Nephron progenitor cell (in vitro differentiated cells): ENCODE measurements at regions not wholly inside any gene's neighbourhood (a gene's known extent, or its start where the extent isn't known, plus 50 kb on each side); places are given as distances from the start of the nearest gene placed in this dataset.
"Not testable (repeated sequence)": the region's sequence is repeated elsewhere in the genome, so short reads cannot be mapped to it uniquely, and the experiment has no call there.

Experiments
- DNase-seq: peaks from one replicate; pipeline ENCODE4 v3.0.0; 2021
- H3K27ac Mint-ChIP-seq: 2 replicates; pipeline ENCODE4 v1.8.0; 2021; ENCODE audit warnings: mild to moderate bottlenecking, moderate library complexity, mixed read lengths
- H3K27me3 Mint-ChIP-seq: 2 replicates; pipeline ENCODE4 v1.8.0; 2021; ENCODE audit warnings: mild to moderate bottlenecking, low read depth, mixed read lengths; ENCODE audit not compliant: poor library complexity
- H3K36me3 Mint-ChIP-seq: 2 replicates; pipeline ENCODE4 v1.8.0; 2021; ENCODE audit warnings: low read depth, mixed read lengths
- H3K4me1 Mint-ChIP-seq: 2 replicates; pipeline ENCODE4 v1.8.0; 2021; ENCODE audit warnings: mixed read lengths
- H3K4me3 Mint-ChIP-seq: 2 replicates; pipeline ENCODE4 v1.8.0; 2021; ENCODE audit warnings: mild to moderate bottlenecking, moderate library complexity, mixed read lengths
- H3K9me3 Mint-ChIP-seq: 2 replicates; pipeline ENCODE4 v1.8.0; 2021; ENCODE audit warnings: mild to moderate bottlenecking, moderate library complexity, mixed read lengths
- TF ChIP-seq, protein P1 (sequence below): fragments of 200-600 bp; sonication (generic); IDR thresholded peaks from 2 replicates; pipeline ENCODE4 v1.5.0; 2021; ENCODE audit warnings: antibody characterized with exemption

DNA sequence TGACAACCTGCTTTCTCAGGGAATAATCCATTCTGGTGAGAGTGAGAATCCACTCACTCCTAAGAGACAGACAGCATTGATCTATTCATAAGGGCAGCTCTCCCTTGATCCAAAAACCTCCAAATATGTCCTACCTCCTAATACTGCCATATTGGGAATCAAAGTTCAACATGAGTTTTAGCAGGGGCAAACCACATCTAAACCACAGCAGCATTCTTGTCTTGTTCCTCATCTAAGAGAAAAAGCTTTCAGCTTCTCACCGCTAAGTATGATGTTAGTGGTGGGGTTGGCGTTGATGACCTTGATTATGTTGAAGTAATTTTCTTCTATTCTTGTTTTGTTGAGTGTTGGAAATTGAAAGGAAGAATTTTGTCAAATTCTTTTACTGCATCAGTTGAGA is 69.6 kb downstream of the SERTM2 start:
- Mint-ChIP-seq H3K27me3 (peaks cover 2% of the 10 kb centered on the region), H3K9me3 (no peaks in the 10 kb centered on the region), H3K4me1 (peaks cover 16% of the 10 kb centered on the region), H3K27ac (no peak overlapping the region), H3K36me3 (no peaks in the 10 kb centered on the region), H3K4me3 (no peak overlapping the region)
- DNase-seq, result no peak
- TF ChIP-seq, protein P1, sequence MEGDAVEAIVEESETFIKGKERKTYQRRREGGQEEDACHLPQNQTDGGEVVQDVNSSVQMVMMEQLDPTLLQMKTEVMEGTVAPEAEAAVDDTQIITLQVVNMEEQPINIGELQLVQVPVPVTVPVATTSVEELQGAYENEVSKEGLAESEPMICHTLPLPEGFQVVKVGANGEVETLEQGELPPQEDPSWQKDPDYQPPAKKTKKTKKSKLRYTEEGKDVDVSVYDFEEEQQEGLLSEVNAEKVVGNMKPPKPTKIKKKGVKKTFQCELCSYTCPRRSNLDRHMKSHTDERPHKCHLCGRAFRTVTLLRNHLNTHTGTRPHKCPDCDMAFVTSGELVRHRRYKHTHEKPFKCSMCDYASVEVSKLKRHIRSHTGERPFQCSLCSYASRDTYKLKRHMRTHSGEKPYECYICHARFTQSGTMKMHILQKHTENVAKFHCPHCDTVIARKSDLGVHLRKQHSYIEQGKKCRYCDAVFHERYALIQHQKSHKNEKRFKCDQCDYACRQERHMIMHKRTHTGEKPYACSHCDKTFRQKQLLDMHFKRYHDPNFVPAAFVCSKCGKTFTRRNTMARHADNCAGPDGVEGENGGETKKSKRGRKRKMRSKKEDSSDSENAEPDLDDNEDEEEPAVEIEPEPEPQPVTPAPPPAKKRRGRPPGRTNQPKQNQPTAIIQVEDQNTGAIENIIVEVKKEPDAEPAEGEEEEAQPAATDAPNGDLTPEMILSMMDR, result no peak

DNA sequence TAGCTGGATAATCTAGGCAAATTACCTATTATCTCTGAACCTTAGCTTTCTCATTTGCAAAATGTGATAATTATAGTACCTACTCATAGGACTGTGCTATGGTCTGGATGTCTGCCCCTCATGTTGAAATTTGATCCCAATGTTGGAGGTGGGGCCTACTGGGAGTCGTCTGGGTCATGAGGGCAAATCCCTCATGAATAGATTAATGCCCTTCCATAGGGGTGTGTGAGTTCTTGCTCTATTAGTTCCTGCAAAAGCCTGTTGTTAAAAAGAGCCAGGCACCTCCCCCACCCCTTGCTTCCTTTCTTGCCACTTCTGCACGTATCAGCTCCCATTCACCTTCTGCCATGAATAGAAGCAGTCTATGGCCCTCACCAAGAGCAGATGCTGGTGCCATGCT is 73.9 kb downstream of the SERTM2 start:
- H3K4me1 Mint-ChIP-seq, result peaks cover 32% of the 10 kb centered on the region
- H3K36me3 Mint-ChIP-seq, result no peaks in the 10 kb centered on the region
- H3K4me3 Mint-ChIP-seq, result peak overlapping the region; percentile 12
- TF ChIP-seq, protein P1, result no peak
- H3K9me3 Mint-ChIP-seq, result peaks cover 4% of the 10 kb centered on the region
- H3K27me3 Mint-ChIP-seq, result no peaks in the 10 kb centered on the region
- peak overlapping the region; percentile 10 for H3K27ac Mint-ChIP-seq
- peak; percentile 27 for DNase-seq

DNA sequence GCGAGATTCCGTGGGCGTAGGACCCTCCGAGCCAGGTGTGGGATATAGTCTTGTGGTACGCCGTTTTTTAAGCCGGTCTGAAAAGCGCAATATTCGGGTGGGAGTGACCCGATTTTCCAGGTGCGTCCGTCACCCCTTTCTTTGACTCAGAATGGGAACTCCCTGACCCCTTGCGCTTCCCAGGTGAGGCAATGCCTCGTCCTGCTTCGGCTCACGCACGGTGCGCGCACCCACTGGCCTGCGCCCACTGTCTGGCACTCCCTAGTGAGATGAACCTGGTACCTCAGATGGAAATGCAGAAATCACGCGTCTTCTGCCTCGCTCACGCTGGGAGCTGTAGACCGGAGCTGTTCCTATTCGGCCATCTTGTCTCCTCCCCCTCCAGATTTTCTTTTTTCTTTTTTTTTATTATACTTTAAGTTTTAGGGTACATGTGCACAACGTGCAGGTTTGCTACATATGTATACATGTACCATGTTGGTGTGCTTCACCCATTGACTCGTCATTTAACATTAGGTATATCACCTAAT is 83.0 kb downstream of the SERTM2 start:
- not testable (repeated sequence) for H3K27ac Mint-ChIP-seq, H3K4me1 Mint-ChIP-seq, H3K27me3 Mint-ChIP-seq, H3K36me3 Mint-ChIP-seq, H3K4me3 Mint-ChIP-seq, DNase-seq
- H3K9me3 Mint-ChIP-seq, result peaks cover 13% of the 10 kb centered on the region

- Mint-ChIP-seq H3K4me3 (no peak overlapping the region), H3K36me3 (no peaks in the 10 kb centered on the region)
Observed at GRCh38 chrX:111597967-111598366, 83.0 kb upstream of the ALG13 start.

DNA sequence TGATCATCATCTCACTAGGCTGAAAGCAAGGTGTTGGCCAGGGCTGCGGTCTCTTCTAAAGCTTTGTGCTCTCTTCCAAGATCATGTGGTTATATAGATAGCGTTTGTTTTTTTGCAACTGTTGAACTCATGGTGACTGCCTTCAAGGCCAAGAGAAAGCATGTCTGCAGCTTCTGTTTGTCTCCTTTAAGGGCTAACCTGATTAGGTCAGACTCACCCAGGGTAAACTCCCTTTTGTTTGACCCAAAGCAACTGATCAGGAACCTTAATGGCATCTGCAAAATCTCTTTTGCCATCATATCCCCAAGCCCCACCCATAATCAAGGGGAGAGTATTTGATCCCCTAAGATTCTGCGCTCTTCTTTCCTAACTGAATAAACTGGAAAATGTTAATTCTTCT is 72.2 kb upstream of the ALG13 start:
- Mint-ChIP-seq H3K4me1 (no peaks in the 10 kb centered on the region), H3K27me3 (no peaks in the 10 kb centered on the region), H3K4me3 (no peak overlapping the region), H3K27ac (no peak overlapping the region), H3K9me3 (no peaks in the 10 kb centered on the region), H3K36me3 (no peaks in the 10 kb centered on the region)
- no peak for DNase-seq
- TF ChIP-seq, protein P1, result no peak

More at GRCh38 chrX:111597967-111598366, 83.0 kb upstream of the ALG13 start:
- H3K4me1 Mint-ChIP-seq, result no peaks in the 10 kb centered on the region
- no peak overlapping the region for H3K27ac Mint-ChIP-seq
- no peak for DNase-seq
- peaks cover 13% of the 10 kb centered on the region for H3K9me3 Mint-ChIP-seq
- TF ChIP-seq, protein P1, result no peak
- H3K27me3 Mint-ChIP-seq, result no peaks in the 10 kb centered on the region

GRCh38 chrX:111609206-111609605 is 71.8 kb upstream of the ALG13 start:
- H3K36me3 Mint-ChIP-seq, result no peaks in the 10 kb centered on the region
- no peak overlapping the region for H3K27ac Mint-ChIP-seq
- H3K4me1 Mint-ChIP-seq, result no peaks in the 10 kb centered on the region
- H3K4me3 Mint-ChIP-seq, result no peak overlapping the region
- no peaks in the 10 kb centered on the region for H3K9me3 Mint-ChIP-seq
- TF ChIP-seq, protein P1, result no peak
- H3K27me3 Mint-ChIP-seq, result no peaks in the 10 kb centered on the region
- DNase-seq, result no peak
